Liver (tissue), 8 donors: ENCODE measurements at regions not wholly inside any gene's neighbourhood (a gene's known extent, or its start where the extent isn't known, plus 50 kb on each side); places are given as distances from the start of the nearest gene placed in this dataset.

Source experiments
- DNase-seq: peaks from one replicate; pipeline ENCODE4 v3.0.0-alpha.2; 2017; ENCODE audit warnings: low spot score
- H3K27ac ChIP-seq, 2 donors: one replicate each; pipeline ENCODE4 v1.7.0; 2013; ENCODE audit warnings: inconsistent platforms in 2 of 2, low read length in 2 of 2, control low read depth in 1 of 2, low read depth in 1 of 2, mild to moderate bottlenecking in 1 of 2
- H3K27me3 ChIP-seq, 4 donors: one replicate each; pipeline versions ENCODE4 v1.6.1 to v1.7.0; 2013; ENCODE audit warnings: low read length in 3 of 4, inconsistent platforms in 1 of 4, mild to moderate bottlenecking in 1 of 4, moderate library complexity in 1 of 4; ENCODE audit not compliant: control insufficient read depth in 4 of 4, insufficient read depth in 4 of 4
- H3K36me3 ChIP-seq, 4 donors: one replicate each; pipeline versions ENCODE4 v1.6.1 to v1.7.0; 2013; ENCODE audit warnings: low read length in 3 of 4, mild to moderate bottlenecking in 3 of 4, low read depth in 1 of 4, moderate library complexity in 1 of 4; ENCODE audit not compliant: control insufficient read depth in 4 of 4, insufficient read depth in 3 of 4
- H3K4me1 ChIP-seq, 4 donors: one replicate each; pipeline versions ENCODE4 v1.6.1 to v1.7.0; 2013; ENCODE audit warnings: low read length in 3 of 4, mild to moderate bottlenecking in 3 of 4, moderate library complexity in 1 of 4; ENCODE audit not compliant: control insufficient read depth in 4 of 4, insufficient read depth in 4 of 4
- H3K4me3 ChIP-seq, 3 donors: one replicate each; pipeline versions ENCODE4 v1.6.1 to v1.7.0; 2013; ENCODE audit warnings: low read length in 3 of 3, control low read depth in 1 of 3, low read depth in 1 of 3, mild to moderate bottlenecking in 1 of 3
- H3K9ac ChIP-seq, 2 donors: one replicate each; pipeline ENCODE4 v1.7.0; 2013; ENCODE audit warnings: low read length in 2 of 2, mild to moderate bottlenecking in 2 of 2, moderate library complexity in 2 of 2, control low read depth in 1 of 2, low read depth in 1 of 2
- H3K9me3 ChIP-seq, 4 donors: one replicate each; pipeline versions ENCODE4 v1.6.1 to v1.7.0; 2013; ENCODE audit warnings: low read length in 3 of 4; ENCODE audit not compliant: control insufficient read depth in 4 of 4
- CTCF ChIP-seq: fragments of 150-350 bp; IDR thresholded peaks from 2 replicates; pipeline ENCODE4 v1.5.1; 2017; ENCODE audit warnings: improper control_type of control experiment, low read depth, low read length; ENCODE audit not compliant: missing input control
- EGR1 ChIP-seq, 2 donors: IDR thresholded peaks; 2 replicates each; pipeline ENCODE4 v1.6.1; 2016 to 2018; ENCODE audit warnings: antibody characterized with exemption in 2 of 2, low read depth in 2 of 2
- FOXA1 ChIP-seq: IDR thresholded peaks from 2 replicates; pipeline ENCODE4 v1.6.1; 2016; ENCODE audit warnings: antibody characterized with exemption
- FOXA2 ChIP-seq: IDR thresholded peaks from 2 replicates; pipeline ENCODE4 v1.6.1; 2016; ENCODE audit warnings: antibody characterized with exemption
- GABPA ChIP-seq, 2 donors: IDR thresholded peaks in 1 of 2; conservative IDR thresholded peaks in 1 of 2; 2 replicates each; pipeline ENCODE4 v1.6.1; 2016; ENCODE audit warnings: antibody characterized with exemption in 2 of 2, mild to moderate bottlenecking in 1 of 2, moderate library complexity in 1 of 2
- HNF4A ChIP-seq, 2 donors: conservative IDR thresholded peaks; 2 replicates each; pipeline ENCODE4 v1.6.1; 2016; ENCODE audit warnings: antibody characterized with exemption in 2 of 2, mild to moderate bottlenecking in 2 of 2
- HNF4G ChIP-seq: IDR thresholded peaks from 2 replicates; pipeline ENCODE4 v1.6.1; 2016; ENCODE audit warnings: antibody characterized with exemption
- MAX ChIP-seq: IDR thresholded peaks from 2 replicates; pipeline ENCODE4 v1.6.1; 2016; ENCODE audit warnings: antibody characterized with exemption
- NR2F2 ChIP-seq: IDR thresholded peaks from 2 replicates; pipeline ENCODE4 v1.6.1; 2016; ENCODE audit warnings: antibody characterized with exemption
- RAD21 ChIP-seq, 2 donors: IDR thresholded peaks; 2 replicates each; pipeline ENCODE4 v1.6.1; 2016; ENCODE audit warnings: antibody characterized with exemption in 2 of 2, mild to moderate bottlenecking in 2 of 2
- REST ChIP-seq: IDR thresholded peaks from 2 replicates; pipeline ENCODE4 v1.6.1; 2016; ENCODE audit warnings: antibody characterized with exemption, mild to moderate bottlenecking
- RXRA ChIP-seq, 2 donors: IDR thresholded peaks; 2 replicates each; pipeline ENCODE4 v1.6.1; 2017 to 2018; ENCODE audit warnings: antibody characterized with exemption in 2 of 2, mild to moderate bottlenecking in 1 of 2
- SP1 ChIP-seq: IDR thresholded peaks from 2 replicates; pipeline ENCODE4 v1.6.1; 2018; ENCODE audit warnings: antibody characterized with exemption, mild to moderate bottlenecking
- TAF1 ChIP-seq: conservative IDR thresholded peaks from 2 replicates; pipeline ENCODE4 v1.6.1; 2016; ENCODE audit warnings: antibody characterized with exemption, mild to moderate bottlenecking
- ZBTB33 ChIP-seq: IDR thresholded peaks from 2 replicates; pipeline ENCODE4 v1.6.1; 2016; ENCODE audit warnings: antibody characterized with exemption
- WGBS: extraction: QIAGEN DNeasy Blood & Tissue Kit; methylation state at CpG from one replicate; pipeline ENCODE4 v1.1.7; 2013; 5-methylcytosine and 5-hydroxymethylcytosine counted together
- donor health status: healthy.
- donor health status: healthy.
- donor health status: healthy.
- donor health status: healthy.
- donor health status: healthy.

- Histone ChIP-seq H3K27ac (no peak overlapping the region), H3K36me3 (no peaks in the 10 kb centered on the region), H3K4me1 (peaks cover 0 to 5% (median 0%) of the 10 kb centered on the region in 4 donors), H3K9me3 (no peaks in the 10 kb centered on the region), H3K4me3 (no peak overlapping the region), H3K27me3 (no peaks in the 10 kb centered on the region), H3K9ac (no peak overlapping the region)
- DNase-seq = no peak
- WGBS = 74% methylated on average over 3 of the region's 3 CpGs
- TF ChIP-seq MAX (no peak), FOXA1 (no peak), FOXA2 (no peak), REST (no peak), HNF4G (no peak), ZBTB33 (no peak), RXRA (IDR thresholded peaks at IDR 0.05) (no peak), EGR1 (IDR thresholded peaks at IDR 0.05; ENCODE audit: low read depth in 2 of 2) (no peak), HNF4A (conservative IDR thresholded peaks at IDR 0.05) (no peak), SP1 (no peak), TAF1 (no peak)
Measured at GRCh38 chr2:168322325-168323007, 75.1 kb upstream of the STK39 start.

- no peak overlapping the region for H3K4me3 ChIP-seq
- H3K27me3 ChIP-seq = no peaks in the 10 kb centered on the region
- H3K9ac ChIP-seq = no peak overlapping the region
- no peak for TF ChIP-seq CTCF
- TF ChIP-seq NR2F2 = no peak
- no peak for TF ChIP-seq GABPA (IDR thresholded peaks at IDR 0.05 in 1 of 2, conservative IDR thresholded peaks at IDR 0.05 in 1 of 2)
- no peak for TF ChIP-seq SP1
- TF ChIP-seq EGR1 (IDR thresholded peaks at IDR 0.05; ENCODE audit: low read depth in 2 of 2) = no peak
- no peak for TF ChIP-seq TAF1
- TF ChIP-seq RAD21 (IDR thresholded peaks at IDR 0.05) = no peak
- no peak for TF ChIP-seq MAX
- no peaks in the 10 kb centered on the region for H3K36me3 ChIP-seq
- no peaks in the 10 kb centered on the region for H3K9me3 ChIP-seq
- WGBS = 78% methylated on average over 11 of the region's 11 CpGs
- no peak overlapping the region for H3K27ac ChIP-seq
- no peak for DNase-seq
- H3K4me1 ChIP-seq = peaks cover 0 to 5% (median 0%) of the 10 kb centered on the region in 4 donors
Measured at GRCh38 chr2:168323529-168324021, 76.2 kb upstream of the STK39 start.
